ENCODE measurements at regions not wholly inside any gene's neighbourhood (a gene's known extent, or its start where the extent isn't known, plus 50 kb on each side); places are given as distances from the start of the nearest gene placed in this dataset.

DNA sequence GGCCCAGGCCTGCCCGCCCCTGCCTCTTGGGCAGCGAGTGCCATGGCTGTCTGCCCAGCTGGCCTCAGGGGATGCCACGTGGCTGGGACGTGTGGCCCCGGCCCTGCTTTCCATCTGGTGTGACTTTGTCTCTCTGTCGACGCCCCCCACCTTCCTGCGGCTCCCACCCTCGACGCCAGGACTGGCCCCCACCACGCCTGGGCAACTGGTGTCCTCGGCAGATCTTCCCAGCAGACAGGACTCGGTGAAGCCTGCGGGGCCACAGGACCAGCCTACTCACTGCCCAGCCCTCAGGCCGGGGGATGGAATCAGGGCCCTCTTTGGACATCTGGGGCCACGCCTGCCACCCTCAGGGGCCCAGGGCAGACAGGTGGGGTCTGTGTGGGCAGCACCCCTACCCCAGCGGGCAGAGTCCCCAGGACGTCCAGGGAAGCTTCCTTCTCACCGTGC lies 55.1 kb downstream of the UNCX start (continued):
- no peak for TF ChIP-seq ZNF76 (tag by site-specific recombination; IDR thresholded peaks at IDR 0.05; ENCODE audit: borderline replicate concordance, low read depth)
- no peak for TF ChIP-seq ZNF600 (tag by site-specific recombination; IDR thresholded peaks at IDR 0.05)
- no peak for TF ChIP-seq ZFP69B (tag by site-specific recombination; IDR thresholded peaks at IDR 0.05)
- no peak for TF ChIP-seq ZNF341 (tag by site-specific recombination; IDR thresholded peaks at IDR 0.05; ENCODE audit: low read depth)
- TF ChIP-seq ZNF280C (tag by site-specific recombination; IDR thresholded peaks at IDR 0.05) = no peak
- TF ChIP-seq ZNF148 (tag by site-specific recombination; IDR thresholded peaks at IDR 0.05; ENCODE audit: borderline replicate concordance) = no peak

- POLR2A ChIA-PET = no interaction called here
These were observed 55.8 kb downstream of the UNCX start for GRCh38 chr7:1288390-1288995.

More at GRCh38 chr7:1288390-1288995, 55.8 kb downstream of the UNCX start:
- Histone ChIP-seq H3K4me1 (ENCODE audit: control insufficient read depth, insufficient read depth, low read length) (no peaks in the 10 kb centered on the region), H3K9me3 (ENCODE audit: control insufficient read depth, insufficient read depth, low read depth, low read length) (no peaks in the 10 kb centered on the region), H3K4me3 (ENCODE audit: low read depth, low read length) (no peak overlapping the region), H3K36me3 (ENCODE audit: control insufficient read depth in 2 of 2, insufficient read depth in 1 of 2, low read length in 2 of 2) (no peaks in the 10 kb centered on the region), H3K27ac (ENCODE audit: extremely low read depth, low read depth, low read length) (no peak overlapping the region)
- CTCF ChIA-PET = no interaction called here
- TF ChIP-seq ZBTB48 (tag by site-specific recombination; IDR thresholded peaks at IDR 0.05) (no peak), BCL11A (tag by site-specific recombination; IDR thresholded peaks at IDR 0.05; ENCODE audit: low read depth) (no peak), KLF7 (tag by site-specific recombination; IDR thresholded peaks at IDR 0.05; ENCODE audit: borderline replicate concordance) (no peak), IKZF3 (tag by site-specific recombination; IDR thresholded peaks at IDR 0.05) (no peak), ZNF747 (tag by site-specific recombination; IDR thresholded peaks at IDR 0.05) (no peak), SP3 (tag by site-specific recombination; IDR thresholded peaks at IDR 0.05) (no peak), ZBTB10 (tag by site-specific recombination; IDR thresholded peaks at IDR 0.05) (no peak), HOXD13 (CRISPR knock-in tag; IDR thresholded peaks at IDR 0.05; ENCODE audit: borderline replicate concordance) (no peak), ZNF292 (tag by site-specific recombination; IDR thresholded peaks at IDR 0.05; ENCODE audit: borderline replicate concordance, low read depth) (no peak), ZNF266 (tag by site-specific recombination; IDR thresholded peaks at IDR 0.05; ENCODE audit: low read depth) (no peak), TCF7L2 (IDR thresholded peaks at IDR 0.05; ENCODE audit: borderline replicate concordance, low read depth, low read length) (no peak), ZNF394 (tag by site-specific recombination; IDR thresholded peaks at IDR 0.05; ENCODE audit: borderline replicate concordance) (no peak), ZNF48 (tag by site-specific recombination; IDR thresholded peaks at IDR 0.05) (no peak), ZNF624 (tag by site-specific recombination; IDR thresholded peaks at IDR 0.05) (no peak)
- TF ChIP-seq, protein P1, sequence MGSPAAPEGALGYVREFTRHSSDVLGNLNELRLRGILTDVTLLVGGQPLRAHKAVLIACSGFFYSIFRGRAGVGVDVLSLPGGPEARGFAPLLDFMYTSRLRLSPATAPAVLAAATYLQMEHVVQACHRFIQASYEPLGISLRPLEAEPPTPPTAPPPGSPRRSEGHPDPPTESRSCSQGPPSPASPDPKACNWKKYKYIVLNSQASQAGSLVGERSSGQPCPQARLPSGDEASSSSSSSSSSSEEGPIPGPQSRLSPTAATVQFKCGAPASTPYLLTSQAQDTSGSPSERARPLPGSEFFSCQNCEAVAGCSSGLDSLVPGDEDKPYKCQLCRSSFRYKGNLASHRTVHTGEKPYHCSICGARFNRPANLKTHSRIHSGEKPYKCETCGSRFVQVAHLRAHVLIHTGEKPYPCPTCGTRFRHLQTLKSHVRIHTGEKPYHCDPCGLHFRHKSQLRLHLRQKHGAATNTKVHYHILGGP (tag by site-specific recombination; IDR thresholded peaks at IDR 0.05) = no peak
- TF ChIP-seq, protein P2, sequence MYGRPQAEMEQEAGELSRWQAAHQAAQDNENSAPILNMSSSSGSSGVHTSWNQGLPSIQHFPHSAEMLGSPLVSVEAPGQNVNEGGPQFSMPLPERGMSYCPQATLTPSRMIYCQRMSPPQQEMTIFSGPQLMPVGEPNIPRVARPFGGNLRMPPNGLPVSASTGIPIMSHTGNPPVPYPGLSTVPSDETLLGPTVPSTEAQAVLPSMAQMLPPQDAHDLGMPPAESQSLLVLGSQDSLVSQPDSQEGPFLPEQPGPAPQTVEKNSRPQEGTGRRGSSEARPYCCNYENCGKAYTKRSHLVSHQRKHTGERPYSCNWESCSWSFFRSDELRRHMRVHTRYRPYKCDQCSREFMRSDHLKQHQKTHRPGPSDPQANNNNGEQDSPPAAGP (tag by site-specific recombination; IDR thresholded peaks at IDR 0.05) = no peak
- TF ChIP-seq, protein P3, sequence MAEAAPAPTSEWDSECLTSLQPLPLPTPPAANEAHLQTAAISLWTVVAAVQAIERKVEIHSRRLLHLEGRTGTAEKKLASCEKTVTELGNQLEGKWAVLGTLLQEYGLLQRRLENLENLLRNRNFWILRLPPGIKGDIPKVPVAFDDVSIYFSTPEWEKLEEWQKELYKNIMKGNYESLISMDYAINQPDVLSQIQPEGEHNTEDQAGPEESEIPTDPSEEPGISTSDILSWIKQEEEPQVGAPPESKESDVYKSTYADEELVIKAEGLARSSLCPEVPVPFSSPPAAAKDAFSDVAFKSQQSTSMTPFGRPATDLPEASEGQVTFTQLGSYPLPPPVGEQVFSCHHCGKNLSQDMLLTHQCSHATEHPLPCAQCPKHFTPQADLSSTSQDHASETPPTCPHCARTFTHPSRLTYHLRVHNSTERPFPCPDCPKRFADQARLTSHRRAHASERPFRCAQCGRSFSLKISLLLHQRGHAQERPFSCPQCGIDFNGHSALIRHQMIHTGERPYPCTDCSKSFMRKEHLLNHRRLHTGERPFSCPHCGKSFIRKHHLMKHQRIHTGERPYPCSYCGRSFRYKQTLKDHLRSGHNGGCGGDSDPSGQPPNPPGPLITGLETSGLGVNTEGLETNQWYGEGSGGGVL (tag by site-specific recombination; IDR thresholded peaks at IDR 0.05) = no peak

All from HEK293 (cell line).